SHP77 treated with DMSO at 0.1 percent for 48 hours (cell line): ENCODE measurements at regions not wholly inside any gene's neighbourhood (a gene's known extent, or its start where the extent isn't known, plus 50 kb on each side); places are given as distances from the start of the nearest gene placed in this dataset.
A peak's percentile ranks its signal among the peaks of the same experiment; 100 is the strongest.
"Not testable (repeated sequence)": the region's sequence is repeated elsewhere in the genome, so short reads cannot be mapped to it uniquely, and the experiment has no call there.

Experiments
- DNase-seq: peaks from one replicate; lab custom pipeline; 2025; lab: John Stamatoyannopoulos, UW

DNA sequence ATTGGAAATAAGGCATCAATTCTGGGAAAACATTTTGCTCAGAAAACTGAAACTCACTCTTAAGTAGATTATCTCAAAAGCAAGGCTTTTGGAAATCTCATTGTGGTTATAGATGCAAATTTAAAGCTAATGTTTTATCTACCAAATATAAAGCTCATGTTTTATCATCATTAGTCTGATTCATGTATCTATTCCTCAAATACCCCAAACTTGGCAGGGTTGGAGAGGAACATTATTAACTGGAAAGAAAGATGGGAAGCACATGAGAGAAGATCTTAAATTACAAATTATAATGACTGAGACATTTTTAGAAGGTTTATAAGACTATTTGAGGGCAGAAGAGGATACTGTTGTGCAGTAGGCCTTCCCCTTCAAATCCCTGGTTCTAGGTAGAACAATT is 137.3 kb upstream of the TGFBR2 start:
- DNase-seq = no peak

DNA sequence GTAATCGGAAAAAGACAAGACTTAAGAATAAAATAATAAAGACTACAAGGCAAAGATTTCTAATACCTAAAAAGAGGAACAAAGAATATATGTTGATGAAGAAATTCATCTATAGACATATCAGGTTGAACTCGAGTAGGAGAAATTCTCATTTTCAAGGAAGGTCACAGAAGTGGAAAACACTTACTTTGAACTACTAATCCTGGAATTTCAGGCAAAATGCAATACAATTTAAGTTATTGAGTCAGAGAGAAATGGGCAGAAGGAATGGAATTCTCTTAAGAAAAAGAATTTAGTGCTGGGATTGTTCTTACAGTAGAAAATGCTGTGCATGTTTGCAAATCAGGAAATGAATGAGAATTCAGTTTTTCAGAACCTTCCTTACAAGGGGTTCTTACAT is 135.9 kb upstream of the TGFBR2 start:
- no peak for DNase-seq

DNA sequence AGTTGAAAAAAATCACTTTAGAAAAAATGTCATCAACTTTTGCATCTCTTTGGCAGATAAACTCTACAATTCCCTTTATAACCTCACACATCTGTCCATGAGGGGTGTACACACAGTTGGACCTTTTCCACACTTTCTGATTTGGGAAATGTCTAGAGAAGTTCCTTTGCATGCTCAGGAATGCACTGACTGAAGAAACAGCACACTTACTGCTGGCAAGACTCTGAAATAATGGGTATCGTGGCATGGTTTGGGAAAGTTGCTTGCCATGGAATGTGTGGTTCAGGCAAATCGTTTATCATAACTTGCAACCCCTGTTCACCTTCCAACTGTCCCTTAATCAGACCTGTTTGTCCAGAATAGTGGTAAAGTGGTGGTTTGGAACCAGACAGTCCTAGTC is 135.3 kb upstream of the TGFBR2 start:
- no peak for DNase-seq

DNA sequence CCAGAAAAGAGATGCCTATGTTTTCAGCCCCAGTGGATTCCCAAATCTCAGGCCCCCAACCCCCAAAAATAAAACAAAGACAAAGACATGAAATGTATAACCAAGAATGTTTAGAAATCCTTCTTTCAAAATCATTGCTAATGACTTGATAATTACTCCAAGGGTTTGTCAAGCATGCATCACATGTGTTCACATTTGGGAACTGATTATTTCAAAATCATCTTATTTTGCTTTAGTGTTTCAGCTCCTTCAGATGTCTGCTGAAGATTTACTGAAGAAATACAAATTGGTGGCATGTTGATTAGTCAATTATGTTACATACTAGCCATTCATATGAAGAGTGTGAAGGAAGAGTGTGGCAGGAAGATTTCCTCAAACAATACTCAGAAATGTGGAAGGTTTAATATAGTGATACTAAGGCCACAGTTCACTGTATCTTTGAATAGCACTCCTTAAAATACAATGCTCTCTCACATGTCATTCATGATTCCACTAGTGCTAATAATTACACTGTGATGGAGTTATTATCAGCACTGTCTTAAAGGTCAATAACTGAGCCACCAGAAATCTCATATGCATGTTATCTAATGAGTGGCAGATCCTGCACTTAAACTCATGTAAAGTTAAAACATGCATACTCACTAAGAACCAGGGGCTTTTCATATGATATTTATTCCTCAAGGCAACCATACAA is 134.5 kb upstream of the TGFBR2 start:
- DNase-seq = no peak

GRCh38 chr3:30473374-30474051 is 132.9 kb upstream of the TGFBR2 start:
- no peak for DNase-seq

DNA sequence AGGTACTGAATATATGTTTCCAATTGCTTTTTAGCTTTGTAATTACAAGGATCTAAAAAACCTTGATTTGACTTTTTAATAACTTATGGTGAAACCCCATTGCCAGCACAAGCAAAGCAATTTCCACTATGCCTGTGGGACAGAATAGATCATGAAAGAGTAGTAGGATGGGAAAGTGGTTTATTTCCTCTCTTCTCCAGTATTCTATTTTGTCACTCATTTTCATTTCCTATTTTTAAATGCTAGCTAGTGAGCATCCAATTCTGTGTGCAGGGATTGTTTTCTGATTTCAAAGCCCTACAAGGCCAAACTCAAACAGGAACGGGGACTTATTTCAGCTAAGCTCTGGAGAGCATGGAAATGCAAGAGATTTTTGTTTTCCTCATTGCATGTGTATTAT is 132.0 kb upstream of the TGFBR2 start:
- DNase-seq = no peak

DNA sequence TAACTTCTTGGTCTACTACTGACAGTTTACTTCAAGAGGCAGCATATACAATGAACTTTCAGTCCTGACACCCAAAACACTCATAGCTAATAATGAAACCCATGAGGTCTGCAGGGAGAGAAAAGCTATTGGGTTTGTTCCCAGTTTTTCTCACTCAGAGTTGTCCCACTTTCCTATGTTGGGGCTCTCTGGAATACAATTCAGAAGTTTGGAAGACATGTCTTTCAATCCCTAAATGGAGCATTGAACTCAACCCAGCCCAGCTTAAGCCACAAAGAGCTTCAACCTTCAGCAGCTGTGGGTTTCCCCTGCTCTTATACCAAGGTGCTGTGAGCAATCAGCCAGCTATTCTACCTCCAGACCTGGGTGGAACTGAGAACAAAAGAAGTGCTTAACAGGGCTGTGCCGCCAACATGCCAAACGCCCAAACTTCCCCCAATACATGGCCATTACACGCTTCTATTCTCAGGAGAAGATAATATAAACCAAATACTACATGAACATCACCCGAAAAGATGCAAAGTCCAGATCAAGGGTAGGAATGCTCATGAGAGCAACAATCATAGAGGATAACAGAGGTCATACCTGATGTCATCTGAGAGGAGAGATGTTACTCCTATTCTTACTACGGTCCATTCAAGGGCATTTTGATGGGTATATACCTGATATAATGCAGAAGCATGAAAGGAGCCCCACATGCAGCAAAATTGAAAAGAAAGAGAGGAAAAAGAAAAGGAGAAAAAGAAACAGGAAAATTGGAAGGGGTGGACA is 131.2 kb upstream of the TGFBR2 start:
- no peak for DNase-seq

- no peak for DNase-seq
These were observed 130.6 kb upstream of the TGFBR2 start for GRCh38 chr3:30475809-30476178.

DNA sequence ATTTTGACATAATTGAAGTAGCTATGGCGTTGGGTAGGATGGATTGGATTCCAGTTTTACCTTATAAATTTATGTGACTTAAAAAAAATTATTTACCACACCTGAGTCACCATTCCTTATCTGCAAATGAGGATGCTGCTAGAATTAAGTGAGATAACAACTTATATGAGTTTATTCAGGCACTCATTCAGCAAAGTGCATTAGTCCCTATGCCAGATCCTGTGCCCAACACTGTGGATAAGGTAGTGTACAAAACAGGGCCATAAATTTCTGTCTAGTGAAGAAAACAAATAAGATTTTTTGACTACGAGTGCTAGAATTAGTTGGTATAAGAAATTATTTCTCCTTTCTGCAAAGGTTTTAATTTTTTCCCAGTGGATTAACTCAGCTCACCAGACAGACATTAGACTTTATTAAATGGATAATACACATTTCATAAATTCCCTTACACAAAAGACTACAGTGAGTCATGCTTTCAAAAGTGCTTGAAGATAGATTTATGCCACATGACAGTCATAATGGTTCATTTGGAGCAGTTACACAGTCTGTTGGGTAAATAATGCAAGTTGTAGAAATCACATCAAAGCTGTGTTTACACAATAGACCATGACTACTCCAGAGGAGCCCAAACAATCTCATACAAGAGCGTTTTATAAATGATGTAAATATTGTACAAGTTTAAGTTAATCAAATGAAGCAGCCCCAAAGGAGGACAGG is 129.9 kb upstream of the TGFBR2 start:
- DNase-seq = peak; percentile 58

GRCh38 chr3:30477149-30477921 is 129.1 kb upstream of the TGFBR2 start:
- no peak for DNase-seq

- not testable (repeated sequence) for DNase-seq
These were observed 126.7 kb upstream of the TGFBR2 start for GRCh38 chr3:30479737-30480136.

GRCh38 chr3:30480156-30480555 is 126.2 kb upstream of the TGFBR2 start:
- DNase-seq = not testable (repeated sequence)

DNA sequence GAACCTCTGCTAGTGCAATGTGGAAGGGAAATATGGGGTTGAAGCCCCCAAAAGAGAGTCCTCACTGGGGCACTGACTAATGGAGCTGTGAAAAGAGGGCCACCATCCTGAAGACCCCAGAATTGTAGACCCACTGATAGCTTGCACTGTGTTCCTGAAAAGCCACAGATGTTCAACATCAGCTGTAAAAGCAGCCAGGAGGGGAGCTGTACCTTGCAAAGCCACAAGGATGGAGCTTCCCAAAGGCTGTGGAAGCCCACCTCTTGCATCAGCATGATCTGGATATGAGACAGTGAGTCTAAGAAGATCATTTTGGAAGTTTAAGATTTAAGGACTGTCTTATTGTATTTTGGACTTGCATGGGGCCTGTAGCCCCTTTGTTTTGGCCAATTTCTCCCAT is 125.8 kb upstream of the TGFBR2 start:
- no peak for DNase-seq

GRCh38 chr3:30481241-30481640 is 125.2 kb upstream of the TGFBR2 start:
- DNase-seq = no peak

- DNase-seq = not testable (repeated sequence)
These were observed 122.2 kb upstream of the TGFBR2 start for GRCh38 chr3:30484229-30484628.

GRCh38 chr3:30486368-30486767 is 120.0 kb upstream of the TGFBR2 start:
- no peak for DNase-seq

GRCh38 chr3:30488070-30488756 is 118.2 kb upstream of the TGFBR2 start:
- DNase-seq = no peak

DNA sequence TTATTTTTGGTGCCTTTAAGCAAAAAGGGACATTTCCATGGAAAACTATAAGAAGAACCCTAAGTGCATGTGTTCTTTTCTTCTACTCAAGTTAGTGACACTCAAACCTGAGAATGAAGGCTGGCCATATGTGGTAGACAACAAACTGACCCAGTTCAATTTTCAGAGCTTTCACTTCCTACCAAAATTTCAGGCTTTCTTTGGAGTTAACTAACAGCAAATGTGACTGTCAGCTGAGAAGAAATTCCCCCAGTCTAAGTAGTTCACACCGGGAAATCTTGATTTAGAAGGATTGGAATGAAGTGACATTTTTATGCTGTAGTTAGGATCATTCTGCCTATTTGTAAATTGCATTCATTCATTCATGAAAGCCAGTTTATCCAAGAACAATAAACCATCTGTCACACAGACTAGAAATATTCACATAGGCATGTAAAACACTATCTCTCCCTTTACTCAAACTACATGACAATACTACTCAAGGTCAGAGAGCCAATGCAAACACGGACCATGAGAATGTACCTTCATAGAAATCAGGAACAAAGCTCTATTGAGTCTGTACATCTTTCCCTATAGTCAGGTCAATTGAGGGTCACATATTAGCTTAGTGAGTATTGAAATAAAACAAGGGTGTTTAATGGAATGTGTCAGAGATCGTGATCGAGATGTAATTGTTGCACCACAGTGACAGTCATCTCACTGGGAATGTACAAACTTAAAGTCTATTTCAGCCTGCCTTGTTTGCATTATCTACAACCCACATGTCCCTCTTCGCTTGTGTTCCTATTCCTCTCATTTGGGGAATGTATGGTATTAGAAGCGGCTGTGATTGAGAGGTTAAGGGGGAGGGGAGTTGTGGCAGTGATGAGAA is 113.8 kb upstream of the TGFBR2 start:
- DNase-seq = no peak

DNA sequence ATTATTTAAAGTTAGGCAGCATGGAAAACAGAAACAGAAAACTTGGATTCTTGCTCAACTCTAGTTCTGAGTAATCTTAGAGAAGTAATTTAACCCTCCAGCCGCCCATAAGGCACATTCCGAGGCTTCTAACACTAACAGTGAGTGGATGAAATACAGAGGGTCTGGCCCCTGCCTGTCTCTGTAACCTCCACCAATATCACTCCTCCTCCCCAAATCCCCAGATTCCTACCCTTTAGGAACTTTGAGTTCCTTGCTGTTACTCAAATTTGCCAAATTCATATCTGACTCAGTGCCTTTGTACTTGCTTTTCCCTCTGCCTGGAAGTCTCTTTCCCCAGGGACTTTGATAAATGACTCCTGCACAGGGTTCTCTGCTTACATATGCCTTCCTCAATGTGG is 112.5 kb upstream of the TGFBR2 start:
- DNase-seq = no peak
